ENCODE measurements at regions not wholly inside any gene's neighbourhood (a gene's known extent, or its start where the extent isn't known, plus 50 kb on each side); places are given as distances from the start of the nearest gene placed in this dataset.

- no peak for TF ChIP-seq MYBL2 (CRISPR knock-in tag; IDR thresholded peaks at IDR 0.05)
- TF ChIP-seq TEAD4 (CRISPR knock-in tag; IDR thresholded peaks at IDR 0.05), result no peak
- TF ChIP-seq CTCF (IDR thresholded peaks at IDR 0.05), result no peak
- no peak for TF ChIP-seq USF2 (CRISPR knock-in tag; IDR thresholded peaks at IDR 0.05)
These were observed 1981.7 kb upstream of the FLRT2 start for GRCh38 chr14:83548061-83548839.

Data from WTC11 (cell line).